Neural cell (in vitro differentiated cells): ENCODE measurements at regions not wholly inside any gene's neighbourhood (a gene's known extent, or its start where the extent isn't known, plus 50 kb on each side); places are given as distances from the start of the nearest gene placed in this dataset.

Source experiments
- H2AFZ ChIP-seq: fragments of 200-600, 300-800 bp; sonication (generic), shearing (Covaris generic); 2 replicates; pipeline ENCODE4 v1.6.0; 2014; ENCODE audit warnings: low read depth, mild to moderate bottlenecking, antibody characterized with exemption, low read length, moderate library complexity
- H3F3A ChIP-seq: fragments of 200-600 bp; shearing (Covaris generic); 2 replicates; pipeline ENCODE4 v1.6.1; 2016; ENCODE audit warnings: mild to moderate bottlenecking, moderate library complexity, mixed read lengths, antibody characterized with exemption, low read length; ENCODE audit not compliant: insufficient read depth, poor library complexity, severe bottlenecking
- H3K27ac ChIP-seq: fragments of 200-600, 300-800 bp; sonication (generic), shearing (Covaris generic); 2 replicates; pipeline ENCODE4 v1.5.1; 2014; ENCODE audit warnings: mild to moderate bottlenecking, low read length, moderate library complexity
- H3K27me3 ChIP-seq: fragments of 300-800, 200-600 bp; sonication (generic), shearing (Covaris generic); 2 replicates; pipeline ENCODE4 v1.6.0; 2014; ENCODE audit warnings: mild to moderate bottlenecking, low read depth, low read length, moderate library complexity; ENCODE audit not compliant: insufficient read depth
- H3K36me3 ChIP-seq: fragments of 300-800, 200-600 bp; sonication (generic), shearing (Covaris generic); 2 replicates; pipeline ENCODE4 v1.5.1; 2014; ENCODE audit warnings: mild to moderate bottlenecking, antibody characterized with exemption, low read length, moderate library complexity; ENCODE audit not compliant: insufficient read depth
- H3K4me2 ChIP-seq: fragments of 300-800, 200-600 bp; sonication (generic), shearing (Covaris generic); 2 replicates; pipeline ENCODE4 v1.6.0; 2014; ENCODE audit warnings: mild to moderate bottlenecking, low read length
- H3K4me3 ChIP-seq: fragments of 300-800, 200-600 bp; sonication (generic), shearing (Covaris generic); 2 replicates; pipeline ENCODE4 v1.5.1; 2014; ENCODE audit warnings: mild to moderate bottlenecking, low read length, moderate library complexity
- H3K79me2 ChIP-seq: fragments of 200-600 bp; shearing (Covaris generic); replicated peaks from 2 replicates; pipeline ENCODE4 v1.6.0; 2014; ENCODE audit warnings: mild to moderate bottlenecking, low read length, moderate library complexity; ENCODE audit not compliant: insufficient read depth
- H3K9ac ChIP-seq: fragments of 300-800, 200-600 bp; sonication (generic), shearing (Covaris generic); 2 replicates; pipeline ENCODE4 v1.6.1; 2016; ENCODE audit warnings: mild to moderate bottlenecking, low read length, mixed read lengths
- H3K9me2 ChIP-seq: fragments of 200-600 bp; shearing (Covaris generic); 2 replicates; pipeline ENCODE4 v1.6.1; 2016; ENCODE audit warnings: mild to moderate bottlenecking, low read length, mixed read lengths; ENCODE audit not compliant: insufficient read depth
- H3K9me3 ChIP-seq: fragments of 200-600, 300-800 bp; sonication (generic), shearing (Covaris generic); 2 replicates; pipeline ENCODE4 v1.6.1; 2016; ENCODE audit warnings: mild to moderate bottlenecking, mixed run types, low read length, moderate library complexity, mixed read lengths
- H4K20me1 ChIP-seq: fragments of 200-600 bp; shearing (Covaris generic); 2 replicates; pipeline ENCODE4 v1.6.1; 2016; ENCODE audit warnings: mild to moderate bottlenecking, mixed run types; ENCODE audit not compliant: insufficient read depth
- EP300 ChIP-seq: fragments of 450-650 bp; conservative IDR thresholded peaks from 2 replicates; pipeline ENCODE4 v1.6.1; 2014; ENCODE audit warnings: antibody characterized with exemption, mild to moderate bottlenecking, moderate library complexity; ENCODE audit not compliant: poor library complexity, severe bottlenecking
- EZH2 ChIP-seq: fragments of 200-600, 300-800 bp; shearing (Covaris generic), sonication (generic); IDR thresholded peaks from 2 replicates; pipeline ENCODE4 v1.6.1; 2014; ENCODE audit warnings: antibody characterized with exemption, low read length, borderline replicate concordance, mild to moderate bottlenecking; ENCODE audit not compliant: insufficient read depth, poor library complexity, severe bottlenecking
- MXI1 ChIP-seq: fragments of 450-650 bp; conservative IDR thresholded peaks from 2 replicates; pipeline ENCODE4 v1.6.1; 2014; ENCODE audit warnings: antibody characterized with exemption, mild to moderate bottlenecking; ENCODE audit not compliant: poor library complexity, severe bottlenecking
- POLR2AphosphoS5 ChIP-seq: IDR thresholded peaks from 2 replicates; pipeline ENCODE4 v1.6.1; 2012
- RAD21 ChIP-seq: fragments of 450-650 bp; conservative IDR thresholded peaks from 2 replicates; pipeline ENCODE4 v1.6.1; 2014; ENCODE audit warnings: antibody characterized with exemption, mild to moderate bottlenecking, moderate library complexity
- SMC3 ChIP-seq: fragments of 450-650 bp; conservative IDR thresholded peaks from 2 replicates; pipeline ENCODE4 v1.6.1; 2014; ENCODE audit warnings: antibody characterized with exemption, mild to moderate bottlenecking, moderate library complexity; ENCODE audit not compliant: poor library complexity
- TAF1 ChIP-seq: IDR thresholded peaks from 2 replicates; pipeline ENCODE4 v1.6.1; 2012; ENCODE audit warnings: low read depth
- TF ChIP-seq, protein P1 (sequence below): fragments of 450-650 bp; IDR thresholded peaks from 2 replicates; pipeline ENCODE4 v1.5.1; 2014; ENCODE audit warnings: antibody characterized with exemption, mild to moderate bottlenecking, moderate library complexity; ENCODE audit not compliant: poor library complexity, severe bottlenecking
- TF ChIP-seq, protein P2 (sequence below): IDR thresholded peaks from 2 replicates; pipeline ENCODE4 v1.6.1; 2012; ENCODE audit warnings: borderline replicate concordance

DNA sequence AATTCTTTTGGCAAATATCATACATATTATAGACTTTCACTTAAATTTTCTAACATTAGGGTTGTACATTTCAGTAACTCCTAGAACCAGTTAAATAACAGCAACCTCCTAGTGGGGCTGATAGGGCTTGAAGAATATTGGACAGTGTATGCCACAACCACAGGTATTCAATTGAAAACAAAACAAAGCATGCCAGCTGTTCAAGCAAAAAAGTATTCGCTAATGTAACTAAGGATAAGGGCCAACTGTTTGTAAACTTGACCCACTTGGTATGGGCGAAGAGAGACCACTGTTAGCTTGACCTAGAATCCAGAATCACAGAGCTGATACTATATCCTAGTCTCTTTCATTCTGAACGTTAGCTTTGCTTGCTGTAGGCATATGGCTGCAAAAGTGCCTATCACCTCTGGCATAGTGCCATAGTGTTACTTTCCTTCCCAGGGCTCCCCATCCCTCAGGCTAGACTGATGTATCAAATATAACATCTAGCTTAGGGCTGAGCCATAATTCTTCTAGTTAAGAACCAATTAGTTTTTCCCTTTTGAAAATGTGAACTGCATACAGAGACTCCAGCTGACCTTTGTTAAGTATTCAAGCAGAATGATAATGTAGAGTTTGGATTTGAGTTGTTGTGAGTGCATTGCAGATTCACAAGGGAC lies 458.8 kb upstream of the NRXN1 start:
- no peak for TF ChIP-seq TAF1
- TF ChIP-seq POLR2AphosphoS5 = no peak
- no peak for TF ChIP-seq EP300
- TF ChIP-seq MXI1 = no peak
- TF ChIP-seq EZH2 = no peak
- TF ChIP-seq, protein P1, sequence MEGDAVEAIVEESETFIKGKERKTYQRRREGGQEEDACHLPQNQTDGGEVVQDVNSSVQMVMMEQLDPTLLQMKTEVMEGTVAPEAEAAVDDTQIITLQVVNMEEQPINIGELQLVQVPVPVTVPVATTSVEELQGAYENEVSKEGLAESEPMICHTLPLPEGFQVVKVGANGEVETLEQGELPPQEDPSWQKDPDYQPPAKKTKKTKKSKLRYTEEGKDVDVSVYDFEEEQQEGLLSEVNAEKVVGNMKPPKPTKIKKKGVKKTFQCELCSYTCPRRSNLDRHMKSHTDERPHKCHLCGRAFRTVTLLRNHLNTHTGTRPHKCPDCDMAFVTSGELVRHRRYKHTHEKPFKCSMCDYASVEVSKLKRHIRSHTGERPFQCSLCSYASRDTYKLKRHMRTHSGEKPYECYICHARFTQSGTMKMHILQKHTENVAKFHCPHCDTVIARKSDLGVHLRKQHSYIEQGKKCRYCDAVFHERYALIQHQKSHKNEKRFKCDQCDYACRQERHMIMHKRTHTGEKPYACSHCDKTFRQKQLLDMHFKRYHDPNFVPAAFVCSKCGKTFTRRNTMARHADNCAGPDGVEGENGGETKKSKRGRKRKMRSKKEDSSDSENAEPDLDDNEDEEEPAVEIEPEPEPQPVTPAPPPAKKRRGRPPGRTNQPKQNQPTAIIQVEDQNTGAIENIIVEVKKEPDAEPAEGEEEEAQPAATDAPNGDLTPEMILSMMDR = no peak
- TF ChIP-seq, protein P2, sequence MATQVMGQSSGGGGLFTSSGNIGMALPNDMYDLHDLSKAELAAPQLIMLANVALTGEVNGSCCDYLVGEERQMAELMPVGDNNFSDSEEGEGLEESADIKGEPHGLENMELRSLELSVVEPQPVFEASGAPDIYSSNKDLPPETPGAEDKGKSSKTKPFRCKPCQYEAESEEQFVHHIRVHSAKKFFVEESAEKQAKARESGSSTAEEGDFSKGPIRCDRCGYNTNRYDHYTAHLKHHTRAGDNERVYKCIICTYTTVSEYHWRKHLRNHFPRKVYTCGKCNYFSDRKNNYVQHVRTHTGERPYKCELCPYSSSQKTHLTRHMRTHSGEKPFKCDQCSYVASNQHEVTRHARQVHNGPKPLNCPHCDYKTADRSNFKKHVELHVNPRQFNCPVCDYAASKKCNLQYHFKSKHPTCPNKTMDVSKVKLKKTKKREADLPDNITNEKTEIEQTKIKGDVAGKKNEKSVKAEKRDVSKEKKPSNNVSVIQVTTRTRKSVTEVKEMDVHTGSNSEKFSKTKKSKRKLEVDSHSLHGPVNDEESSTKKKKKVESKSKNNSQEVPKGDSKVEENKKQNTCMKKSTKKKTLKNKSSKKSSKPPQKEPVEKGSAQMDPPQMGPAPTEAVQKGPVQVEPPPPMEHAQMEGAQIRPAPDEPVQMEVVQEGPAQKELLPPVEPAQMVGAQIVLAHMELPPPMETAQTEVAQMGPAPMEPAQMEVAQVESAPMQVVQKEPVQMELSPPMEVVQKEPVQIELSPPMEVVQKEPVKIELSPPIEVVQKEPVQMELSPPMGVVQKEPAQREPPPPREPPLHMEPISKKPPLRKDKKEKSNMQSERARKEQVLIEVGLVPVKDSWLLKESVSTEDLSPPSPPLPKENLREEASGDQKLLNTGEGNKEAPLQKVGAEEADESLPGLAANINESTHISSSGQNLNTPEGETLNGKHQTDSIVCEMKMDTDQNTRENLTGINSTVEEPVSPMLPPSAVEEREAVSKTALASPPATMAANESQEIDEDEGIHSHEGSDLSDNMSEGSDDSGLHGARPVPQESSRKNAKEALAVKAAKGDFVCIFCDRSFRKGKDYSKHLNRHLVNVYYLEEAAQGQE = no peak
- TF ChIP-seq SMC3 = no peak
- no peak for TF ChIP-seq RAD21
- Histone ChIP-seq H3K27ac (no peak overlapping the region), H3K4me2 (no peak overlapping the region), H3K36me3 (no peaks in the 10 kb centered on the region), H2AFZ (no peak overlapping the region), H3K9me3 (no peaks in the 10 kb centered on the region), H3K79me2 (no peaks in the 10 kb centered on the region), H3K9me2 (no peaks in the 10 kb centered on the region), H3F3A (no peaks in the 10 kb centered on the region), H4K20me1 (no peaks in the 10 kb centered on the region), H3K9ac (no peak overlapping the region), H3K27me3 (no peaks in the 10 kb centered on the region), H3K4me3 (no peak overlapping the region)

DNA sequence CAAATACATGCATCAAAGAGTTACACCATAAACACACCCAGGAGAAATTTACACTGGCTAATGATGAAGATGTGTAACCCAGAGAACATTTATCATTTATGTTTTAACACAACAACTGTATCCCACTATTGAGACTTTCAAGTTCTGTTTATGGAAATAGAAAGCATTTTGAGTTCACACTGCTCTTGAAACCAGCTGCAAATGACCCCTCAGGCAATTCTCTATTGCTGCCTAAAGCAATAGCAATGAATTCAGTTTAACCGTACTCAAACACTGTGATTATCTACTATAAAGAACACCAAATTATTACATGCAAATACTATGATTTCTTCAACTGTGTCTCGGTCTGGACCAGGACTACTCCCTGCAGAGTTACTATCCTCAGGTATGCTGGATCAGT lies 452.7 kb upstream of the NRXN1 start:
- TF ChIP-seq SMC3 (no peak), TAF1 (no peak), EZH2 (no peak), EP300 (no peak), POLR2AphosphoS5 (no peak), MXI1 (no peak)
- TF ChIP-seq, protein P2 = no peak
- TF ChIP-seq, protein P1 = no peak
- Histone ChIP-seq H3K9me2 (no peaks in the 10 kb centered on the region), H3K4me2 (no peak overlapping the region), H3K27me3 (no peaks in the 10 kb centered on the region), H3K9ac (no peak overlapping the region), H3F3A (no peaks in the 10 kb centered on the region), H3K36me3 (no peaks in the 10 kb centered on the region), H3K4me3 (no peak overlapping the region), H3K9me3 (no peaks in the 10 kb centered on the region), H2AFZ (no peak overlapping the region), H3K27ac (no peak overlapping the region), H3K79me2 (no peaks in the 10 kb centered on the region), H4K20me1 (no peaks in the 10 kb centered on the region)
